HepG2 (cell line): ENCODE measurements at regions not wholly inside any gene's neighbourhood (a gene's known extent, or its start where the extent isn't known, plus 50 kb on each side); places are given as distances from the start of the nearest gene placed in this dataset.

ENCODE experiments used
- CBX2 ChIP-seq, 2 experiments: fragments of 200-600 bp in 1 of 2; sonication (generic); formaldehyde crosslinking in 1 of 2; IDR thresholded peaks; 2 replicates each; pipeline versions ENCODE4 v1.7.0 to v1.8.1; 2018 to 2022; ENCODE audit warnings: low read depth in 2 of 2, low read length in 1 of 2, mild to moderate bottlenecking in 1 of 2, missing genetic modification reagents in 1 of 2
- MED13 ChIP-seq: sonication (generic); formaldehyde crosslinking; IDR thresholded peaks from 2 replicates; pipeline ENCODE4 v1.5.0; 2020; ENCODE audit warnings: missing genetic modification reagents
- NFIC ChIP-seq: IDR thresholded peaks from 2 replicates; pipeline ENCODE4 v1.6.1; 2012; ENCODE audit warnings: mild to moderate bottlenecking, low read length, inconsistent platforms
- RBM22 ChIP-seq: fragments of 200-400 bp; formaldehyde crosslinking; optimal IDR thresholded peaks from 2 replicates; pipeline ENCODE3; 2017; ENCODE audit warnings: mild to moderate bottlenecking, low read length, moderate library complexity
- RELA ChIP-seq: sonication (generic); formaldehyde crosslinking; IDR thresholded peaks from 2 replicates; pipeline ENCODE4 v1.4.0; 2020; ENCODE audit warnings: missing genetic modification reagents
- SNAI1 ChIP-seq: sonication (generic); formaldehyde crosslinking; IDR thresholded peaks from 2 replicates; pipeline ENCODE4 v1.5.0; 2020; ENCODE audit warnings: mild to moderate bottlenecking, missing genetic modification reagents, borderline replicate concordance
- XRCC5 ChIP-seq: fragments of 200-400 bp; formaldehyde crosslinking; optimal IDR thresholded peaks from 2 replicates; pipeline ENCODE3; 2017; ENCODE audit warnings: mild to moderate bottlenecking, low read length
- ZNF350 ChIP-seq: sonication (generic); formaldehyde crosslinking; IDR thresholded peaks from 2 replicates; pipeline ENCODE4 v1.4.0; 2020; ENCODE audit warnings: mild to moderate bottlenecking, low read depth, missing genetic modification reagents, borderline replicate concordance
- ZSCAN21 ChIP-seq: sonication (generic); formaldehyde crosslinking; IDR thresholded peaks from 2 replicates; pipeline ENCODE4 v1.8.0; 2022; ENCODE audit warnings: mild to moderate bottlenecking, missing genetic modification reagents, moderate library complexity, borderline replicate concordance
- TF ChIP-seq, protein P1 (sequence below): sonication (generic); formaldehyde crosslinking; IDR thresholded peaks from 2 replicates; pipeline ENCODE4 v1.5.1; 2020; ENCODE audit warnings: mild to moderate bottlenecking, missing genetic modification reagents
- TF ChIP-seq, protein P2 (sequence below): sonication (generic); formaldehyde crosslinking; IDR thresholded peaks from 2 replicates; pipeline ENCODE4 v1.8.0; 2022; ENCODE audit warnings: mild to moderate bottlenecking, missing genetic modification reagents; ENCODE audit not compliant: insufficient replicate concordance

DNA sequence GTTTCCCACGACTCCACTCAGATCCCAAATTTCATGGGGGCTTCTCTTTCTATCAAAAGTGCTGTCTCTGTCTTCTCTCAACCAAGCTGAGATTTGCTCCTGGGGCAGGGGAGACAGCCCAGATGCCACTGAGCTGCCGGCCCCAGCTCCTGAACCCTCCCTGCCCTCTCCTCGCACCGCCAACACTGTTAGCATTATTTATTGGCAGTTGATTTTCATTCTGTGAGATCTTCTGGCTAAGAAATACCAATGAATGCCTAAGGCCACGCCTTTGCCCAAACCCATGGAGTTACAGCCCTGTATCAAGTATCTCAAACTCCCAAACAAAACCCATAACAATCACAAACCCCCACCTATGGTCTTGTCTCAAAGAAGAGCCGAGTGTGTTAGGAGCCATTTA, 153.0 kb upstream of the TWIST2 start (continued):
- TF ChIP-seq, protein P1, sequence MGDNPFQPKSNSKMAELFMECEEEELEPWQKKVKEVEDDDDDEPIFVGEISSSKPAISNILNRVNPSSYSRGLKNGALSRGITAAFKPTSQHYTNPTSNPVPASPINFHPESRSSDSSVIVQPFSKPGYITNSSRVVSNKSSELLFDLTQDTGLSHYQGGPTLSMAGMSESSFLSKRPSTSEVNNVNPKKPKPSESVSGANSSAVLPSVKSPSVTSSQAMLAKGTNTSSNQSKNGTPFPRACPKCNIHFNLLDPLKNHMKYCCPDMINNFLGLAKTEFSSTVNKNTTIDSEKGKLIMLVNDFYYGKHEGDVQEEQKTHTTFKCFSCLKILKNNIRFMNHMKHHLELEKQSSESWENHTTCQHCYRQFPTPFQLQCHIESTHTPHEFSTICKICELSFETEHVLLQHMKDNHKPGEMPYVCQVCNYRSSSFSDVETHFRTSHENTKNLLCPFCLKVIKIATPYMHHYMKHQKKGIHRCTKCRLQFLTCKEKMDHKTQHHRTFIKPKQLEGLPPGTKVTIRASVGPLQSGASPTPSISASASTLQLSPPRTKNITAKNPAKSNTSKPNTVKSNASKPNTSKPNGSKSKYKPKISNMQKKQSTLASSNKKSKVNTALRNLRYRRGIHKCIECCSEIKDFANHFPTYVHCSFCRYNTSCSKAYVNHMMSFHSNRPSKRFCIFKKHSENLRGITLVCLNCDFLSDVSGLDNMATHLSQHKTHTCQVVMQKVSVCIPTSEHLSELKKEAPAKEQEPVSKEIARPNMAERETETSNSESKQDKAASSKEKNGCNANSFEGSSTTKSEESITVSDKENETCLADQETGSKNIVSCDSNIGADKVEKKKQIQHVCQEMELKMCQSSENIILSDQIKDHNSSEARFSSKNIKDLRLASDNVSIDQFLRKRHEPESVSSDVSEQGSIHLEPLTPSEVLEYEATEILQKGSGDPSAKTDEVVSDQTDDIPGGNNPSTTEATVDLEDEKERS = no peak
- TF ChIP-seq XRCC5 = no peak
- no peak for TF ChIP-seq ZNF350
- no peak for TF ChIP-seq RBM22
- TF ChIP-seq, protein P2, sequence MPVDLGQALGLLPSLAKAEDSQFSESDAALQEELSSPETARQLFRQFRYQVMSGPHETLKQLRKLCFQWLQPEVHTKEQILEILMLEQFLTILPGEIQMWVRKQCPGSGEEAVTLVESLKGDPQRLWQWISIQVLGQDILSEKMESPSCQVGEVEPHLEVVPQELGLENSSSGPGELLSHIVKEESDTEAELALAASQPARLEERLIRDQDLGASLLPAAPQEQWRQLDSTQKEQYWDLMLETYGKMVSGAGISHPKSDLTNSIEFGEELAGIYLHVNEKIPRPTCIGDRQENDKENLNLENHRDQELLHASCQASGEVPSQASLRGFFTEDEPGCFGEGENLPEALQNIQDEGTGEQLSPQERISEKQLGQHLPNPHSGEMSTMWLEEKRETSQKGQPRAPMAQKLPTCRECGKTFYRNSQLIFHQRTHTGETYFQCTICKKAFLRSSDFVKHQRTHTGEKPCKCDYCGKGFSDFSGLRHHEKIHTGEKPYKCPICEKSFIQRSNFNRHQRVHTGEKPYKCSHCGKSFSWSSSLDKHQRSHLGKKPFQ = no peak
- TF ChIP-seq NFIC = no peak
- no peak for TF ChIP-seq ZSCAN21 (CRISPR knock-in tag)
- TF ChIP-seq RELA = no peak
- TF ChIP-seq CBX2 (IDR thresholded peaks at IDR 0.05; ENCODE audit: low read depth, low read length) = no peak
- no peak for TF ChIP-seq CBX2 (CRISPR knock-in tag; IDR thresholded peaks at IDR 0.05; ENCODE audit: low read depth)
- TF ChIP-seq SNAI1 = no peak
- TF ChIP-seq MED13 (CRISPR knock-in tag) = no peak
